GM19025 (cell line): ENCODE measurements at regions not wholly inside any gene's neighbourhood (a gene's known extent, or its start where the extent isn't known, plus 50 kb on each side); places are given as distances from the start of the nearest gene placed in this dataset.
A peak's percentile ranks its signal among the peaks of the same experiment; 100 is the strongest.
"Not testable (repeated sequence)": the region's sequence is repeated elsewhere in the genome, so short reads cannot be mapped to it uniquely, and the experiment has no call there.

Experiments used
- ATAC-seq: cut with Tn5 transposase; IDR thresholded peaks from one replicate; pipeline ENCODE4 v1.9.1; 2021; ENCODE audit warnings: mild to moderate bottlenecking, low read depth, moderate library complexity; ENCODE audit not compliant: unreplicated experiment

DNA sequence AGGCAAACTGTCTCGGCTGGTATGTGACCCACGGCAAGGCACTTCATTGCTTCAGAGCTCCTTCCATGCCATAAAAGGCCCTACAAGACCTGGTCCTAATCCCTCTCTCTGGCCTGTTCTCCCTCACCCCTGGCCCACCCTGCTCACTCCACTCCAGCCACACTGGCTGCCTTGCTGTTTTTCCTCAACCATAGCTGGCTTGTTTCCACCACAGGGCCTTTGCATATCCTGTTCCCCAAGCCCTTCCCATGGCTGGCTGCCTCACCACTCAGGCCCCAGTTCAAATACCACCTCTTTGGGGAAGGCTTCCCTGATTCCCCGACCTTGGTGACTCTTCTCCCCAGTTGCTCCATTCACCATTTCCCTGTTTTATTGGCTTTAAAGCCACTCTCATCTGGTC is 230.8 kb upstream of the FRG2C start:
- ATAC-seq = not testable (repeated sequence)

- ATAC-seq = not testable (repeated sequence)
Measured at GRCh38 chr3:75434276-75434912, 229.7 kb upstream of the FRG2C start.

- peak; percentile 99 for ATAC-seq
Measured at GRCh38 chr3:75434913-75435793, 229.0 kb upstream of the FRG2C start.

DNA sequence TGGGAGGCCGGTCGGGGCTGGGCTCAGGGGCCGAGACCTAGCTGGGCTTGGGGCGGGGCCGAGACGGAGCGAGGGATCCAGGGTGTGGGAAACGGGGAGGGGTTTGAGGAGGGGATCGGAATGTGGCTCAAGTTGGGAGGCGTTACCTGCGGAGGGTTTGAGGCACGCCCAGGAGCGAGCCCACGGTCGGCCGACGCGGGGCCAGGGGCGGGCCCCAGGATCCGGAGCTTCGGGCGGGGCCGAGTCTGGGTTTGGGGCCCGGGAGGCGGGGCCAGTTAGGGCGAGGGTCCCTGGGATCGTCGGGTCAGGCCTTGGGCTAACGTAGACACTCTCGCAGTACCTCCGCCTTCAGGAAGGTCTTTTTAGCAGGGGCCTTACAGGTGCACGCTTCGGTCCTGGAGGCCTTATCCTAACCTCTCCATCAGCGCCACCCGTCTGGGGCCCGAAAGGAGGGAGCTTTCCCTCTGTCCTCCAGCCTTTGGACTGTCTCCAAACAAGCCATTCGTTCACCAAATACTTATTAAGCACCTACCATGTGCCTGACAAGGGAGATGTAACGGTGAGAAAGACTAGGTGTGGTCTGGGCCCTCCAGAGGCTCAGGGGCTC is 228.2 kb upstream of the FRG2C start:
- ATAC-seq = not testable (repeated sequence)

- not testable (repeated sequence) for ATAC-seq
Measured at GRCh38 chr3:75440986-75441385, 223.1 kb upstream of the FRG2C start.

DNA sequence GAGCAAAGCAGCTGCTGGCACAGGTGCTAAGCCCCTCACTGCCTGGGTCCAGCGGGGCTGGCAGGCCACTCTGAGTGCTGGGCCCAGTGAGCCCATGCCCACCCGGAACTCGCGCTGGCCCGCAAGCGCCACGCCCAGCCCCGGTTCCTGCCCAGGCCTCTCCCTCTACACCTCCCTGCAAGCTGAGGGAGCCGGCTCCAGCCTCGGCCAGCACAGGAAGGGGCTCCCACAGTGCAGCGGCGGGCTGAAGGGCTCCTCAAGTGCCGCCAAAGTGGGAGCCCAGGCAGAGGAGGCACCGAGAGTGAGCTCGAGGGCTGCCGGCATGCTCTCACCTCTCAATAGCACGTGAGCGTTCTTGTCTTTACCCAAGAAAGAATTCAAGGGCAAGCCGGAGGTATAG is 219.5 kb upstream of the FRG2C start:
- not testable (repeated sequence) for ATAC-seq

DNA sequence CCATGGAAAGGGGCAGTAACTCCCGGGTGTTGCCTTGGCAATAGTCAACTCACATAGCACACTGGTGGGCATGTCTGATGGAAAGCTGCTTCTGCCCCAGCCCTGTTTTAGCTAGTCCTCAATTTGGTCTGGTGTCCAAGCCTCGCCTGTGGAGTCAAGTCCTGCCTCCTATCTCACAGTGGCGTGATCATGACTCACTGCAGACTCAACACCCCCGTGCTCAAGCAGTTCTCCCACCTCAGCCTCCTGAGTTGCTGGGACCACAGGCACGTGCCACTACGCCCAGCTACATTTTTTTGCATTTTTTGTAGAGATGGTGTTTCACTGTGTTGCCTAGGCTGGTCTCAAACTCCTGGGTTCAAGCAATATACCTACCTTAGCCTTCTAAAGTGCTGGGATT is 218.9 kb upstream of the FRG2C start:
- ATAC-seq = not testable (repeated sequence)

- ATAC-seq = not testable (repeated sequence)
Measured at GRCh38 chr3:75446948-75447347, 217.2 kb upstream of the FRG2C start.

- not testable (repeated sequence) for ATAC-seq
Measured at GRCh38 chr3:75453328-75453727, 210.8 kb upstream of the FRG2C start.

- not testable (repeated sequence) for ATAC-seq
Measured at GRCh38 chr3:75453839-75454238, 210.3 kb upstream of the FRG2C start.

- not testable (repeated sequence) for ATAC-seq
Measured at GRCh38 chr3:75474530-75474929, 189.6 kb upstream of the FRG2C start.

- ATAC-seq = not testable (repeated sequence)
Measured at GRCh38 chr3:75496600-75496999, 167.5 kb upstream of the FRG2C start.

GRCh38 chr3:75500357-75500756 is 163.8 kb upstream of the FRG2C start:
- ATAC-seq = not testable (repeated sequence)

- not testable (repeated sequence) for ATAC-seq
Measured at GRCh38 chr3:75502171-75502570, 162.0 kb upstream of the FRG2C start.

GRCh38 chr3:75502769-75503756 is 161.1 kb upstream of the FRG2C start:
- ATAC-seq = not testable (repeated sequence)

- ATAC-seq = no peak
Measured at GRCh38 chr3:75506603-75507002, 157.5 kb upstream of the FRG2C start.

DNA sequence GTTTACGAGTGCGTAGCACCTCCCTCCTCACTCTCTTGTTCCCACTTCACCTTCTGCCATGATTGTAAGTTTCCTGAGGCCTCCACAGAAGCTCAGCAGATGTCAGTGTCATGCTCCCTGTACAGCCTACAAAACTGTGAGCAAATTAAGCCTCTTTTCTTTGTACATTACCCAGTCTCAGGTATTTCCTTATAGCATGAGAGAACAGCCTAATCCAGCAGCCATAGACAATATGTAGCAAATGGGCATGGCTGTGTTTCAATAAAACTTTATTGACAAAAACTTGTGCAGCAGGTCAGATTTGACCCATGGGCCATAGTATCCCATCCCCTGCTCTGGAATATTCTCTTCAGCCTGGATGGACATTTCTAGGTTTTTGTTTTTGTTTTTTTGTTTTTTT is 156.2 kb upstream of the FRG2C start:
- ATAC-seq = not testable (repeated sequence)

DNA sequence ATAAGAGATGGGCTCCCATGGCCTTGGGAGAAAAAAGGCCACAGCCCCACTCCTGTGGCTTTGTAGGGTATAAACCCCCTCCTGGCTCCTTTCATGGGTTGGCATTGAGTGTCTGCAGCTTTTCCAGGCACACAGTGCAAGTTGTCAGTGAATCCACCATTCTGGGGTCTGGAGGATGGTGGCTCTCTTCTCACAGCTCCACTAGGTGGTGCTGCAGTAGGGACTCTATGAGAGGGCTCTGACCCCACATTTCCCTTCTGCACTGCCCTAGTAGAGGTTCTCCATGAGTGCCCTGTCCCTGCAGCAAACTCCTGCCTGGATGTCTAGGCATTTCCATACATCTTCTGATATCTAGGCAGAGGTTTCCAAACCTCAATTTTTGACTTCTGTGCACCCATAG is 136.5 kb upstream of the FRG2C start:
- ATAC-seq = not testable (repeated sequence)

DNA sequence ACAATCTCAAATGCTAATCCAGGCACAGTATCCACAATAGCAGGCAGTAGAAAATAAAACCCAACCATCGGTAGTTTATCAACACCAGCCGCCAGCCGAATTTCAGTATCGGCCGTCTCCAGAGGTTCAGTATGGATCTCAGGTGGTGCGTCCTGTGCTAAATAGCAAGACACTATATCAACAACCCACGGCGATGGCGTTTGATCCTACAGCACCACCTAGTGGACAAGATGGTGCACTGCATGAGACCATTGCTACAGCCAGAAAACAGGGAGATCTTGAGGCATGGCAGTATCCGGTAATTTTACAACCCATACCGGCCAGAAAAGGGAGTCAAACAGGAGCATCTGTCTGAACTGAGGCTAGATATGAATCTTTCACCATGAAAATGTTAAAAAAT is 112.0 kb upstream of the FRG2C start:
- ATAC-seq = not testable (repeated sequence)

DNA sequence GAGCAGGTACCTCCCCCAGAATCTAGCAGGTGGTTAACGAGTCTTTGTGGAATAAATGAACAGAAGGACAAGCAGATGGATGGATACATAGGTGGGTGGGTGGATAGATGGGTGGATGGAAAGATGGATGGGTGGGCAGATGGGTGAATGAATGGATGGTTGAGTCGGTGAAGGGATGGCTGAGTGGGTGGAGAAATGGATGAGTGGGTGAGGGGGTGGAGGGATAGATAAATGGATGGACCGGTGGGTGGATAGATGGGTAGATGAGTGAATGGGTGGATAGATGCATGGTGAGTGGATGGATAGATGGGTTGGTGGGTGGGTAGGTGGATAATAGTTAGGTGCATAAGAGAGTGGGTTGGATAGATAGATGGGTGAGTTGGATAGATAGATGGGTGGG is 99.7 kb upstream of the FRG2C start:
- ATAC-seq = not testable (repeated sequence)
